IMR-90 (cell line): ENCODE measurements at regions not wholly inside any gene's neighbourhood (a gene's known extent, or its start where the extent isn't known, plus 50 kb on each side); places are given as distances from the start of the nearest gene placed in this dataset.

Source experiments
- CTCF ChIP-seq: conservative IDR thresholded peaks from 2 replicates; pipeline ENCODE4 v1.5.1; 2012; ENCODE audit warnings: mild to moderate bottlenecking, low read depth, low read length, improper control_type of control experiment
- FOS ChIP-seq: fragments of 150-350 bp; IDR thresholded peaks from 2 replicates; pipeline ENCODE4 v1.6.1; 2016; ENCODE audit warnings: low read depth, low read length
- MAFK ChIP-seq: IDR thresholded peaks from 2 replicates; pipeline ENCODE4 v1.6.1; 2012; ENCODE audit warnings: low read depth, low read length, improper control_type of control experiment
- MAZ ChIP-seq: IDR thresholded peaks from 2 replicates; pipeline ENCODE4 v1.6.1; 2012; ENCODE audit warnings: low read depth, mild to moderate bottlenecking, low read length, improper control_type of control experiment, moderate library complexity, borderline replicate concordance
- MXI1 ChIP-seq: IDR thresholded peaks from 2 replicates; pipeline ENCODE4 v1.6.1; 2012; ENCODE audit warnings: low read depth, mild to moderate bottlenecking, low read length, moderate library complexity, borderline replicate concordance
- POLR2A ChIP-seq: IDR thresholded peaks from 2 replicates; pipeline ENCODE4 v1.6.1; 2012; ENCODE audit warnings: mild to moderate bottlenecking, low read depth, low read length
- RAD21 ChIP-seq: IDR thresholded peaks from 2 replicates; pipeline ENCODE4 v1.6.1; 2012; ENCODE audit warnings: low read length, improper control_type of control experiment
- RCOR1 ChIP-seq: IDR thresholded peaks from 2 replicates; pipeline ENCODE4 v1.6.1; 2012; ENCODE audit warnings: mild to moderate bottlenecking, low read length, improper control_type of control experiment; ENCODE audit not compliant: insufficient replicate concordance
- SMC3 ChIP-seq: fragments of 150-350 bp; IDR thresholded peaks from 2 replicates; pipeline ENCODE4 v1.6.1; 2016; ENCODE audit warnings: low read depth, mild to moderate bottlenecking, antibody characterized with exemption, low read length, moderate library complexity

GRCh38 chr9:14993901-14994554 is 83.8 kb upstream of the FREM1 start:
- no peak for TF ChIP-seq POLR2A
- no peak for TF ChIP-seq CTCF
- no peak for TF ChIP-seq RCOR1
- TF ChIP-seq RAD21: no peak
- TF ChIP-seq FOS: no peak
- TF ChIP-seq MXI1: no peak
- TF ChIP-seq MAZ: no peak
- TF ChIP-seq MAFK: no peak
- TF ChIP-seq SMC3: no peak
